Colonic mucosa (tissue), 4 donors: ENCODE measurements at regions not wholly inside any gene's neighbourhood (a gene's known extent, or its start where the extent isn't known, plus 50 kb on each side); places are given as distances from the start of the nearest gene placed in this dataset.

Source experiments
- DNase-seq: peaks from one replicate; pipeline ENCODE4 v3.0.0-alpha.2; 2020
- H3K27ac ChIP-seq: fragments of 200-600 bp; one replicate; pipeline ENCODE4 v1.8.0; 2021
- H3K27me3 ChIP-seq: fragments of 200-600 bp; one replicate; pipeline ENCODE4 v1.8.0; 2021
- H3K36me3 ChIP-seq: fragments of 200-600 bp; one replicate; pipeline ENCODE4 v1.8.0; 2021
- H3K4me1 ChIP-seq: fragments of 200-600 bp; one replicate; pipeline ENCODE4 v1.8.0; 2021; ENCODE audit warnings: mild to moderate bottlenecking
- H3K4me3 ChIP-seq: fragments of 200-600 bp; one replicate; pipeline ENCODE4 v1.8.0; 2021
- H3K9ac ChIP-seq, 2 donors: one replicate each; pipeline ENCODE4 v1.7.0; 2013; ENCODE audit warnings: control low read depth in 2 of 2, low read depth in 2 of 2, low read length in 2 of 2
- H3K9me3 ChIP-seq: fragments of 200-600 bp; one replicate; pipeline ENCODE4 v1.8.0; 2021
- CTCF ChIP-seq: fragments of 200-600 bp; IDR thresholded peaks from one replicate; pipeline ENCODE4 v1.8.0; 2022; ENCODE audit warnings: antibody characterized with exemption, mild to moderate bottlenecking
- intact Hi-C: fragments of 100-400 bp; cut with DNase I; formaldehyde crosslinking; loops from one replicate; pipeline ENCODE4 v1.14.1; 2022
- donor health status: healthy.
- donor health status: DM: no; HTN: no; CAD: no.
- donor health status: DM: no; HTN: no; CAD: no.

GRCh38 chr2:238689331-238689730 lies 158.6 kb upstream of the TWIST2 start:
- Histone ChIP-seq H3K4me1 (no peaks in the 10 kb centered on the region), H3K27me3 (no peaks in the 10 kb centered on the region), H3K9ac (no peak overlapping the region), H3K9me3 (no peaks in the 10 kb centered on the region), H3K36me3 (no peaks in the 10 kb centered on the region), H3K27ac (no peak overlapping the region), H3K4me3 (no peak overlapping the region)
- no peak for TF ChIP-seq CTCF
- intact Hi-C loops: no loop called here
- no peak for DNase-seq

GRCh38 chr2:238689871-238690389 lies 158.0 kb upstream of the TWIST2 start:
- H3K4me3 ChIP-seq: no peak overlapping the region
- H3K27ac ChIP-seq: no peak overlapping the region
- no peaks in the 10 kb centered on the region for H3K9me3 ChIP-seq
- H3K27me3 ChIP-seq: no peaks in the 10 kb centered on the region
- intact Hi-C loops: no loop called here
- no peaks in the 10 kb centered on the region for H3K36me3 ChIP-seq
- DNase-seq: no peak
- H3K4me1 ChIP-seq: no peaks in the 10 kb centered on the region
- no peak for TF ChIP-seq CTCF
- no peak overlapping the region for H3K9ac ChIP-seq

- Histone ChIP-seq H3K36me3 (no peaks in the 10 kb centered on the region), H3K27ac (no peak overlapping the region), H3K4me3 (no peak overlapping the region), H3K4me1 (no peaks in the 10 kb centered on the region), H3K27me3 (no peaks in the 10 kb centered on the region), H3K9me3 (no peaks in the 10 kb centered on the region), H3K9ac (no peak overlapping the region)
- DNase-seq: no peak
- intact Hi-C loops: no loop called here
- TF ChIP-seq CTCF: no peak
These were observed 157.4 kb upstream of the TWIST2 start for GRCh38 chr2:238690511-238690910.

GRCh38 chr2:238691596-238692491 lies 156.0 kb upstream of the TWIST2 start:
- Histone ChIP-seq H3K9ac (no peak overlapping the region), H3K4me1 (no peaks in the 10 kb centered on the region), H3K36me3 (no peaks in the 10 kb centered on the region), H3K27ac (no peak overlapping the region), H3K9me3 (no peaks in the 10 kb centered on the region), H3K27me3 (no peaks in the 10 kb centered on the region), H3K4me3 (no peak overlapping the region)
- no peak for DNase-seq
- no peak for TF ChIP-seq CTCF
- intact Hi-C loops: no loop called here

GRCh38 chr2:238692562-238692961 lies 155.3 kb upstream of the TWIST2 start:
- no peaks in the 10 kb centered on the region for H3K36me3 ChIP-seq
- intact Hi-C loops: no loop called here
- no peak overlapping the region for H3K9ac ChIP-seq
- no peaks in the 10 kb centered on the region for H3K9me3 ChIP-seq
- no peak overlapping the region for H3K4me3 ChIP-seq
- no peaks in the 10 kb centered on the region for H3K27me3 ChIP-seq
- no peak for DNase-seq
- H3K4me1 ChIP-seq: no peaks in the 10 kb centered on the region
- no peak overlapping the region for H3K27ac ChIP-seq
- TF ChIP-seq CTCF: no peak
